ENCODE measurements at regions not wholly inside any gene's neighbourhood (a gene's known extent, or its start where the extent isn't known, plus 50 kb on each side); places are given as distances from the start of the nearest gene placed in this dataset.
"Not testable (repeated sequence)": the region's sequence is repeated elsewhere in the genome, so short reads cannot be mapped to it uniquely, and the experiment has no call there.

DNA sequence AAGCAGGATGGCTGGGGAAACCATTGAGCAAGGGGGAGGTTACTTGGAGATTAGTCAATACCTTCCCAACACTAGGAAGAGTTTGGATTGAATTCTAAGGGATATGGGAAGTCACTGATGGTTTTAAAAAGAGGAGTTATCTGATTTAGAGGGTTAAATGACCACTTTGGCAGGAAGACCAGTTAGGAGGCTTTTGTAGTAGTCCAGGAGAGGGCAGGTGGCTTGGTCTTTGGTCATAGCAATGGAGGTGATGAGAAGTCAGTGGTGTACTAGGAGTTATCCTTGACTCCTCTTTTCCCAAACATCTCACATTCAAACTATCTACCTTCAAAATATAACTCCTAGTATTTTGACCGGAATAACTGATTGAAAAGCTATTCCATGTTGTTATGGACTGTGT lies 644.1 kb downstream of the UTRN start:
- no peak for DNase-seq (ENCODE audit: low read depth in 3 of 3, low spot score in 2 of 3)

- DNase-seq (ENCODE audit: low read depth in 3 of 3, low spot score in 2 of 3) = no peak
Measured at GRCh38 chr6:144931172-144932035, 646.3 kb downstream of the UTRN start.

DNA sequence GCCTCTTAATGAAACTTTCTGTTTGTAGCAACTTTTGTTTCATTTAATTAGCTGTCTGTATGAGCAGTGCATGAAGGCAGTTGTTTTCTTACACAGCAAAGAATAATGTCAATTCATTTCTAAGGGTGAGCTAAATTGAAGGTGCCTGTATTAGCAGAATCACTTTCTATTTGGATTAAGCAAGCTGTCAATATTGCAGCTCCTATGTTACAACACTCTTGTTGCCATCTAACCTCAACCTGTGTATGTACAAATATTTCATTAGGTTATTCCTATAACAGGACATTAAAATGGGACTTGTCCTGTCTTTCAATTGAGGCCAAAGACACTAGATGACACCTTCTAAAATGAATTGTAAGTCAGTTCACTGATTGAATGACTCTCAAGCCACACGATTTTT lies 647.5 kb downstream of the UTRN start:
- no peak for DNase-seq (ENCODE audit: low read depth in 3 of 3, low spot score in 2 of 3)

DNA sequence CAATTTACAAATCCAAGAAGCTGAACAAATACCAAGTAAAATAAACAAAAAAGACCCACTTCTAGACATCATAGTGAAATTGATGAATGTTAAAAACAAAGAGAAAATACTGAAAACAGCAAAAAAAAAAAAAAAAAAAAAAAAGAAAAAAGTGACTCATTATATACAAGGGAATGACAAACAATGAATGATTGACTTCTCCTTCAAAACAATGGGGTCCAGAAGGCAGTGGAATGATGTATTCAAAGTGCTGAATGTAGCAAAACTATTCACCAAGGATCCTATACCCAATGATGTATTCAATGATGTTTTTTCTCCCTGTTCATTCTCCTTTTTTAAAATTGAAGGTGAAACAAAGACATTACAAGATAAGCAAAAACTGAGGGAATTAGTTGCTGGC lies 650.0 kb downstream of the UTRN start:
- DNase-seq (ENCODE audit: low read depth in 3 of 3, low spot score in 2 of 3) = no peak

DNA sequence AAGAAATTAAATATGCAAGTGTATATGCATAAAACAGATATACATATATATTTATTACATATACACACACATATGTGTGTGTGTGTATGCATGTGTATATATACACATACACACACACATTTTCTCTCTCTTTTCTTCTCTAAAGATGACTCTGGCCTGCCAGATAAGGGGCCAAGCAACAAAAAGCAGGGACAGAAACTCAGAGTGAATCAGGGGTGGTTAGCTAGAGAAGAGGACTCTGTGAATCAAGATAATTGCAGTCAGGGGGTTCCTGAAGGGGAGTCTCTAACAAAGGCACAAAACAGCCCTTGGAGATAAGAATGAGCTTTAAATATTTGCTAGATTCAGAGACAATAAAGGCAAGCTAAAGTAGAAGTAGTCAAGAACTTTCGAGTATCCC lies 650.5 kb downstream of the UTRN start:
- no peak for DNase-seq (ENCODE audit: low read depth in 3 of 3, low spot score in 2 of 3)

DNA sequence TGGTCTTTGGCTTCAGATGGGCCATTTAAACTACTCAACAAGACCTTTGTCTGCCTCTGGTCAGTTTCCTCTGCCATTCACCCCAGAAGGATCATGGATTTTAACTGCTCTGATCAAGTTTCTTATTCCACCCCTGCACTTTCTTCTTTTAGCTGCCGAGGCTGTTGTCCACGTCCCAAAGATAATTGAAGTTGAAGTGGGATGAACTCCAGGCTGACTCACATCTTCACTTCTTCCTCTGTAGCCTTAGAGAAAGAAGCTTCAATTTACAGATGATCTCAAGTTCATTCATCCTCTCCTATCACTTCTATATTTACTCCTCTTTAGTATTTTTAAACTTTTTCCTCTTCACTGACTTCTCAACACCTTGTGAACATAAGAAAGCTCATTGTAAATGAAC lies 651.6 kb downstream of the UTRN start:
- DNase-seq (ENCODE audit: low read depth in 3 of 3, low spot score in 2 of 3) = no peak

GRCh38 chr6:144939921-144940320 lies 654.8 kb downstream of the UTRN start:
- no peak for DNase-seq (ENCODE audit: low read depth in 3 of 3, low spot score in 2 of 3)

GRCh38 chr6:144944106-144944505 lies 659.0 kb downstream of the UTRN start:
- DNase-seq (ENCODE audit: low read depth in 3 of 3, low spot score in 2 of 3) = no peak

- no peak for DNase-seq (ENCODE audit: low read depth in 3 of 3, low spot score in 2 of 3)
Measured at GRCh38 chr6:144947398-144947976, 662.4 kb downstream of the UTRN start.

GRCh38 chr6:144951730-144952437 lies 666.7 kb downstream of the UTRN start:
- no peak for DNase-seq (ENCODE audit: low read depth in 3 of 3, low spot score in 2 of 3)

DNA sequence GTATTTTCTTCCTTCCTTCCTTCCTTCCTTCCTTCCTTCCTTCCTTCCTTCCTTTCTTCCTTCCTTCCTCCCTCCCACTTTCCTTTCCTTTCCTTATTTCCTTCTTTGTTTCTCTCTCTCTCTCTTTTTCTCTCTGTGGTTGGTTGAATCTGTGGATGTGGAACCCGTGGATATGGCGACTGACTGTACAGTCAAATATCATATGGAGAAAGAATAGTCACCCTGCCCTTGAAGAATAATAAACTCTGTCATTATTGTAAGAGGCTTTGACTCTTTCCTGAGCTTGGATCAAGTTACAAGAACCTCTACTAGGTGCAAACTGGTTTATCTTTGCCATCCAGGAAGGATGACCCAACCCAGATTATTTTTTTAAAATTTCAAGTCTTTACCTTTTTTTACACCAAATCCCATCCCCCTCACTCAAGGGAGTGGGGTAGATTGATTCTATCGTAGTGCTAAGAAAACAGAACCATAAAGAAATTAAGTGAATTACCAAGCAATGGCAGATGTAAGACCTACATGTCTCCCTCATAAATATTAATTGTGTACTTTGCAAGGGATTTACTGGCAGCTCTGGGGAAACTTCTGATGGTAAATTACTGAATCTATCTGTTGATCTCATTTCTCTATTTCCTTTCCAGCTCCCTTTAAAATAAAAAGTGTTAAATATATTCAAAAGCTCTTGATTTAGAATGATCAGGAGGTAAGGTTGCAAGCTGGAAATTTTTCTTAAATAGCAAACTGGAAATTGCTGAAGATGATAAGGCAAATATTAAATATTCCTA lies 667.5 kb downstream of the UTRN start:
- DNase-seq (ENCODE audit: low read depth in 3 of 3, low spot score in 2 of 3) = no peak

GRCh38 chr6:144953552-144954240 lies 668.6 kb downstream of the UTRN start:
- DNase-seq (ENCODE audit: low read depth in 3 of 3, low spot score in 2 of 3) = no peak

DNA sequence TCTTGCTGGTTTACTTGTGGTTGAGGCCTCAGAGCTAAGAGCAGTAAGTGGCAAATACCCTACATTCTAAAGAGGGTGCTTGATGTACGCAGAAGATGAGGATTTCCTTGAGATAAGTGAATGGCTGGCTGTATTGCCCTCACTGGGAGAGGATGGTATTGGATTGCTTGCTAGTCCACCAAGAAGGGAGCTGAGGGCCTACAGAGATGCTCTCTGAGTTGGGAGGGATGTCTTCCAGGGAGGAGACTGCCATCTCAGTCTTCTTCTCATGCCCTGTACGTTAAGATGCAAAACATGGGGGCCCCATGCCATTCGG lies 669.1 kb downstream of the UTRN start:
- DNase-seq (ENCODE audit: low read depth in 3 of 3, low spot score in 2 of 3) = no peak

- no peak for DNase-seq (ENCODE audit: low read depth in 3 of 3, low spot score in 2 of 3)
Measured at GRCh38 chr6:144955392-144955791, 670.3 kb downstream of the UTRN start.

- DNase-seq (ENCODE audit: low read depth in 3 of 3, low spot score in 2 of 3) = no peak
Measured at GRCh38 chr6:144955859-144956258, 670.7 kb downstream of the UTRN start.

GRCh38 chr6:144956697-144957096 lies 671.6 kb downstream of the UTRN start:
- not testable (repeated sequence) for DNase-seq (ENCODE audit: low read depth in 3 of 3, low spot score in 2 of 3)

- DNase-seq (ENCODE audit: low read depth in 3 of 3, low spot score in 2 of 3) = no peak
Measured at GRCh38 chr6:144957236-144957937, 672.3 kb downstream of the UTRN start.

- DNase-seq (ENCODE audit: low read depth in 3 of 3, low spot score in 2 of 3) = no peak
Measured at GRCh38 chr6:144969154-144969553, 684.0 kb downstream of the UTRN start.

DNA sequence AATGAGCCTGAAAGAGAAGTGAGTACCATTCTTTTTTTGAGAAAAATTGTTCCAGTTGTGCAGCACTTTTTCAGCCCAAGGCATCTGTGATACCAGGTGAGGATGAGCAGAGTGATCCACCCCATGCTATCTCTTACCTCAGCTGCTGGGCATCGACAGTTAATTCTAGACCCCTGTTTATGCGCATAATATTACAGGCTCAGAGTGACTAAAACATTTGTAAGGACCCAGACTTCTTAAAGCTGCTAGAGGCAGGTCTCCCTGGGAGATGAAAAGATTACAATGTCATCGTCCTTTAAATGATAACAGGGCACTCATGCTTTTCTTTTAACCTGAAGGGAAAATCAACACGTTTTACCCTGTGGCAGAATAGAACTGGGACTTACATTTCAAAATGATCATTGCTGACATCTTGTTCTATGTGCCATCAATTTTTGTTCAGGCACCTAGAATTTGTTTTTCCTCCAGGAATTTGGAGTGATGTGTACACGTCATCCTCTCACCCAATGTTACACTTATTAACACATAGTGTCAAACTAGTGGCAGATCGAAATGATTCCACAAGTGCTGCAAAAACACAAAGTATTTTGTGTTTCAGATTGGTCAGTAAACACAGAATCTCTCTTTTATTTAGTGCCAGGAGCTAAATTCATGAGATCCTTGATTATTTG lies 684.6 kb downstream of the UTRN start:
- DNase-seq (ENCODE audit: low read depth in 3 of 3, low spot score in 2 of 3) = no peak
